B cell (primary cell): ENCODE measurements at regions not wholly inside any gene's neighbourhood (a gene's known extent, or its start where the extent isn't known, plus 50 kb on each side); places are given as distances from the start of the nearest gene placed in this dataset.

Experiments
- ATAC-seq: fragments of 200-7000 bp; cut with Tn5 transposase; one replicate; pipeline ENCODE4 v1.10.0; 2021; ENCODE audit warnings: low read depth, mild to moderate bottlenecking, moderate number of reproducible peaks, moderate library complexity
- CTCF ChIA-PET: fragments of 350-600 bp; sonication (Branson Sonifier 250); formaldehyde crosslinking; loops from one replicate; lab custom pipeline; 2021; ENCODE audit warnings: antibody characterized with exemption, inconsistent platforms; lab: Charles Lee
- POLR2A ChIA-PET: fragments of 350-600 bp; sonication (Branson Sonifier 250); formaldehyde crosslinking; loops from one replicate; lab custom pipeline; 2021; ENCODE audit warnings: antibody characterized with exemption; lab: Charles Lee
- DNase-seq: peaks from one replicate; pipeline ENCODE4 v3.0.0; 2013
- H2AFZ ChIP-seq: 2 replicates; pipeline ENCODE4 v1.6.1; 2012; ENCODE audit warnings: mild to moderate bottlenecking, low read depth, low read length; ENCODE audit not compliant: insufficient read depth, poor library complexity, severe bottlenecking
- H3K27ac ChIP-seq, 2 donors: 1 replicate in 1 of 2; 2 replicates in 1 of 2; pipeline ENCODE4 v1.5.1; 2012 to 2013; ENCODE audit warnings: low read length in 2 of 2, mild to moderate bottlenecking in 2 of 2, moderate library complexity in 1 of 2
- H3K27me3 ChIP-seq, 4 experiments: fragments of 200-600 bp in 1 of 4; sonication (generic) in 1 of 4; replicated peaks in 1 of 4; 1 replicate in 2 of 4; 2 replicates in 2 of 4; pipeline versions ENCODE4 v1.6.1 to v1.7.0; 2013 to 2016; ENCODE audit warnings: low read length in 3 of 4, mild to moderate bottlenecking in 2 of 4, mixed read lengths in 1 of 4, moderate library complexity in 1 of 4; ENCODE audit not compliant: insufficient read depth in 4 of 4, control insufficient read depth in 3 of 4; ENCODE audit errors: control extremely low read depth in 1 of 4
- H3K36me3 ChIP-seq, 2 experiments: replicated peaks in 1 of 2; 1 replicate in 1 of 2; 2 replicates in 1 of 2; pipeline versions ENCODE4 v1.6.1 to v1.7.1; 2013; ENCODE audit warnings: low read length in 1 of 2; ENCODE audit not compliant: insufficient read depth in 2 of 2, control insufficient read depth in 1 of 2; ENCODE audit errors: control extremely low read depth in 1 of 2, extremely low read depth in 1 of 2
- H3K4me1 ChIP-seq, 2 donors: fragments of 200-600 bp in 1 of 2; sonication (generic) in 1 of 2; 1 replicate in 1 of 2; 2 replicates in 1 of 2; pipeline versions ENCODE4 v1.5.1 to v1.6.1; 2013 to 2017; ENCODE audit warnings: low read length in 2 of 2; ENCODE audit not compliant: control insufficient read depth in 2 of 2, insufficient read depth in 2 of 2
- H3K4me2 ChIP-seq: replicated peaks from 2 replicates; pipeline ENCODE3; 2012; ENCODE audit warnings: mild to moderate bottlenecking, low read depth, low read length; ENCODE audit not compliant: poor library complexity, severe bottlenecking
- H3K4me3 ChIP-seq, 5 experiments: fragments of 200-600 bp in 1 of 5; sonication (generic) in 1 of 5; 1 replicate in 3 of 5; 2 replicates in 2 of 5; pipeline versions ENCODE4 v1.5.1 to v1.7.0; 2011 to 2016; ENCODE audit warnings: low read length in 4 of 5, mild to moderate bottlenecking in 4 of 5, low read depth in 2 of 5, control low read depth in 1 of 5, moderate library complexity in 1 of 5; ENCODE audit not compliant: insufficient read depth in 1 of 5; ENCODE audit errors: control extremely low read depth in 1 of 5, extremely low read depth in 1 of 5
- H3K79me2 ChIP-seq: fragments of 200-600 bp; sonication (generic); one replicate; pipeline ENCODE4 v1.6.0; 2016; ENCODE audit warnings: low read length; ENCODE audit not compliant: control insufficient read depth, insufficient read depth
- H3K9ac ChIP-seq: fragments of 200-600 bp; sonication (generic); 2 replicates; pipeline ENCODE4 v1.6.1; 2017; ENCODE audit warnings: mild to moderate bottlenecking, low read length, moderate library complexity
- H3K9me3 ChIP-seq, 3 donors: one replicate each; pipeline versions ENCODE4 v1.6.1 to v1.7.1; 2013; ENCODE audit warnings: low read length in 2 of 3; ENCODE audit not compliant: control insufficient read depth in 2 of 3, insufficient read depth in 1 of 3; ENCODE audit errors: control extremely low read depth in 1 of 3
- H4K20me1 ChIP-seq: 2 replicates; pipeline ENCODE4 v1.6.0; 2012; ENCODE audit warnings: mild to moderate bottlenecking, low read length; ENCODE audit not compliant: insufficient read depth, control insufficient read depth, poor library complexity, severe bottlenecking
- H3K27ac Mint-ChIP-seq: one replicate; pipeline ENCODE4 v1.8.0; 2021; ENCODE audit warnings: mixed read lengths
- H3K27me3 Mint-ChIP-seq: one replicate; pipeline ENCODE4 v1.8.0; 2021; ENCODE audit warnings: mixed read lengths
- H3K4me1 Mint-ChIP-seq: one replicate; pipeline ENCODE4 v1.8.0; 2021; ENCODE audit warnings: mixed read lengths
- H3K4me3 Mint-ChIP-seq: one replicate; pipeline ENCODE4 v1.8.0; 2021; ENCODE audit warnings: mixed read lengths
- H3K9me3 Mint-ChIP-seq: one replicate; pipeline ENCODE4 v1.8.0; 2022; ENCODE audit warnings: mixed read lengths; ENCODE audit not compliant: insufficient read depth
- EZH2 ChIP-seq: IDR thresholded peaks from 2 replicates; pipeline ENCODE4 v1.6.1; 2012; ENCODE audit warnings: borderline replicate concordance, low read depth, mild to moderate bottlenecking, moderate library complexity, low read length; ENCODE audit not compliant: insufficient read depth, poor library complexity, severe bottlenecking
- WGBS: methylation state at CpG from one replicate; pipeline ENCODE4 v1.1.5; 2013; ENCODE audit warnings: missing lambda C conversion rate; ENCODE audit not compliant: insufficient coverage; 5-methylcytosine and 5-hydroxymethylcytosine counted together
- intact Hi-C: fragments of 100-400 bp; cut with micrococcal nuclease; formaldehyde crosslinking; loops from one replicate; pipeline ENCODE4 v1.10.0; 2022
- TF ChIP-seq, protein P1 (sequence below): fragments of 200-600 bp; IDR thresholded peaks from one replicate; pipeline ENCODE4 v1.8.0; 2022; ENCODE audit warnings: antibody characterized with exemption, mild to moderate bottlenecking

DNA sequence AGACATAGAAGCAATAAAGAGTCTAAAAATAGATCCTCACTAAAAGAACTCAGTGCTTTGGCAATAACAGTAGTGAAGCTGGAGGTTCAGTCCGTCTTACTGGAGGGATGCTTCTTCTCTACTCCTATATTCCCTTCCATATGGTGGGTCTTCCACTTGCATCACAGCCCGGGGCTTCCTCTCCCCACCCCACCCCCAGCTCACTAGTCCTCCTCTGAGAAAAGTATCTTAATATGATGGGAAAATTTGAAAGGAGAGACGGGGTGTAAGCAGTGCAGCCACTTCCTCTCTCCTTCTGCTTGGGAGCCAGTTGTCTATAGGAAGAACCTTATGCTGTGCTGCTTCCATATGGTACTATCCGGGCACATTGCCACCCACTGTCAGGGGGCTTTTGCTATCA, 57.2 kb upstream of the SPOPL start:
- Histone ChIP-seq H3K4me3 (no peak overlapping the region), H3K9ac (no peak overlapping the region), H3K4me2 (no peak overlapping the region), H3K27ac (no peak overlapping the region), H4K20me1 (no peaks in the 10 kb centered on the region), H2AFZ (no peak overlapping the region), H3K27me3 (no peaks in the 10 kb centered on the region), H3K36me3 (no peaks in the 10 kb centered on the region), H3K9me3 (no peaks in the 10 kb centered on the region), H3K4me1 (no peaks in the 10 kb centered on the region), H3K79me2 (no peaks in the 10 kb centered on the region)
- ATAC-seq (no peak), DNase-seq (no peak)
- Mint-ChIP-seq H3K9me3 (no peaks in the 10 kb centered on the region), H3K27me3 (no peaks in the 10 kb centered on the region), H3K4me3 (no peak overlapping the region), H3K27ac (no peak overlapping the region), H3K4me1 (peaks cover 4% of the 10 kb centered on the region)
- TF ChIP-seq EZH2, result no peak
- TF ChIP-seq, protein P1, sequence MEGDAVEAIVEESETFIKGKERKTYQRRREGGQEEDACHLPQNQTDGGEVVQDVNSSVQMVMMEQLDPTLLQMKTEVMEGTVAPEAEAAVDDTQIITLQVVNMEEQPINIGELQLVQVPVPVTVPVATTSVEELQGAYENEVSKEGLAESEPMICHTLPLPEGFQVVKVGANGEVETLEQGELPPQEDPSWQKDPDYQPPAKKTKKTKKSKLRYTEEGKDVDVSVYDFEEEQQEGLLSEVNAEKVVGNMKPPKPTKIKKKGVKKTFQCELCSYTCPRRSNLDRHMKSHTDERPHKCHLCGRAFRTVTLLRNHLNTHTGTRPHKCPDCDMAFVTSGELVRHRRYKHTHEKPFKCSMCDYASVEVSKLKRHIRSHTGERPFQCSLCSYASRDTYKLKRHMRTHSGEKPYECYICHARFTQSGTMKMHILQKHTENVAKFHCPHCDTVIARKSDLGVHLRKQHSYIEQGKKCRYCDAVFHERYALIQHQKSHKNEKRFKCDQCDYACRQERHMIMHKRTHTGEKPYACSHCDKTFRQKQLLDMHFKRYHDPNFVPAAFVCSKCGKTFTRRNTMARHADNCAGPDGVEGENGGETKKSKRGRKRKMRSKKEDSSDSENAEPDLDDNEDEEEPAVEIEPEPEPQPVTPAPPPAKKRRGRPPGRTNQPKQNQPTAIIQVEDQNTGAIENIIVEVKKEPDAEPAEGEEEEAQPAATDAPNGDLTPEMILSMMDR, result no peak
- intact Hi-C loops, result no loop called here
- 86% methylated on average over 3 of the region's 4 CpGs for WGBS
- CTCF ChIA-PET, result no interaction called here
- POLR2A ChIA-PET, result no interaction called here

DNA sequence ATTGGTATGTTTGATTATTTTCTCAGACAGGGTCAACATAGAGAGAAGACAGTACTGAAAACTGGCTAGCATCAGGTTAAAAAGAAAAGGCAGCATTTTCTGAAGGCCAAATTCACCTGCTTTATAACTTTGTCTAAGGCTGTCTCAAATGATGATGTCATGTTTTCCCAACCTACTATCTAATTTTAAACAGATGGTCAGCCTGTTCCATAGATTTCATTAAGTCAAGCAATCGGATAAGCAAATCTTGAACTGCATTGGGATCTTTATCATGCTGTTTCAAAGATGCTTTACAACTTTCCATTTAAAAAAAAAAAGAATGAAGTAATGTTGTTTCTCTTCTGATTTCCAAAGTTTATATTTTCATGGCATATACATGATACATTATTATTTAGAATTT, 56.3 kb upstream of the SPOPL start:
- CTCF ChIA-PET, result no interaction called here

More for the DNA sequence above, 56.3 kb upstream of the SPOPL start:
- no peak overlapping the region for H3K4me3 ChIP-seq
- H3K27me3 ChIP-seq, result no peaks in the 10 kb centered on the region
- H3K27ac Mint-ChIP-seq, result no peak overlapping the region
- no peaks in the 10 kb centered on the region for H3K27me3 Mint-ChIP-seq
- no peaks in the 10 kb centered on the region for H3K4me1 ChIP-seq
- POLR2A ChIA-PET, result no interaction called here
- no CpG with 5 or more reads among the region's 1 CpG for WGBS
- intact Hi-C loops, result no loop called here
- H4K20me1 ChIP-seq, result no peaks in the 10 kb centered on the region
- no peak overlapping the region for H3K4me3 Mint-ChIP-seq
- H3K9me3 Mint-ChIP-seq, result no peaks in the 10 kb centered on the region
- peaks cover 4% of the 10 kb centered on the region for H3K4me1 Mint-ChIP-seq
- no peaks in the 10 kb centered on the region for H3K79me2 ChIP-seq
- DNase-seq (no peak), ATAC-seq (no peak)
- H3K9ac ChIP-seq, result no peak overlapping the region
- H3K36me3 ChIP-seq, result no peaks in the 10 kb centered on the region
- no peak overlapping the region for H2AFZ ChIP-seq
- H3K4me2 ChIP-seq, result no peak overlapping the region
- H3K9me3 ChIP-seq, result no peaks in the 10 kb centered on the region
- TF ChIP-seq EZH2, result no peak
- H3K27ac ChIP-seq, result no peak overlapping the region
